ENCODE measurements at regions not wholly inside any gene's neighbourhood (a gene's known extent, or its start where the extent isn't known, plus 50 kb on each side); places are given as distances from the start of the nearest gene placed in this dataset.

GRCh38 chr1:47521034-47521881 lies 83.4 kb downstream of the FOXD2 start:
- ChIA-PET CTCF (interaction anchor here (1.4 to 2.1 kb wide), 3 partner anchors 8 to 184 kb away, joined by 3 to 7 read pairs (median 6); partner anchors contain the start of gene FOXD2), POLR2A (no interaction called here)
- DNase-seq (ENCODE audit: extremely low spot score): no peak
- TF ChIP-seq, protein P1, sequence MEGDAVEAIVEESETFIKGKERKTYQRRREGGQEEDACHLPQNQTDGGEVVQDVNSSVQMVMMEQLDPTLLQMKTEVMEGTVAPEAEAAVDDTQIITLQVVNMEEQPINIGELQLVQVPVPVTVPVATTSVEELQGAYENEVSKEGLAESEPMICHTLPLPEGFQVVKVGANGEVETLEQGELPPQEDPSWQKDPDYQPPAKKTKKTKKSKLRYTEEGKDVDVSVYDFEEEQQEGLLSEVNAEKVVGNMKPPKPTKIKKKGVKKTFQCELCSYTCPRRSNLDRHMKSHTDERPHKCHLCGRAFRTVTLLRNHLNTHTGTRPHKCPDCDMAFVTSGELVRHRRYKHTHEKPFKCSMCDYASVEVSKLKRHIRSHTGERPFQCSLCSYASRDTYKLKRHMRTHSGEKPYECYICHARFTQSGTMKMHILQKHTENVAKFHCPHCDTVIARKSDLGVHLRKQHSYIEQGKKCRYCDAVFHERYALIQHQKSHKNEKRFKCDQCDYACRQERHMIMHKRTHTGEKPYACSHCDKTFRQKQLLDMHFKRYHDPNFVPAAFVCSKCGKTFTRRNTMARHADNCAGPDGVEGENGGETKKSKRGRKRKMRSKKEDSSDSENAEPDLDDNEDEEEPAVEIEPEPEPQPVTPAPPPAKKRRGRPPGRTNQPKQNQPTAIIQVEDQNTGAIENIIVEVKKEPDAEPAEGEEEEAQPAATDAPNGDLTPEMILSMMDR (IDR thresholded peaks at IDR 0.05; ENCODE audit: control extremely low read depth, extremely low read depth, low read depth, missing control alignments): no peak

DNA sequence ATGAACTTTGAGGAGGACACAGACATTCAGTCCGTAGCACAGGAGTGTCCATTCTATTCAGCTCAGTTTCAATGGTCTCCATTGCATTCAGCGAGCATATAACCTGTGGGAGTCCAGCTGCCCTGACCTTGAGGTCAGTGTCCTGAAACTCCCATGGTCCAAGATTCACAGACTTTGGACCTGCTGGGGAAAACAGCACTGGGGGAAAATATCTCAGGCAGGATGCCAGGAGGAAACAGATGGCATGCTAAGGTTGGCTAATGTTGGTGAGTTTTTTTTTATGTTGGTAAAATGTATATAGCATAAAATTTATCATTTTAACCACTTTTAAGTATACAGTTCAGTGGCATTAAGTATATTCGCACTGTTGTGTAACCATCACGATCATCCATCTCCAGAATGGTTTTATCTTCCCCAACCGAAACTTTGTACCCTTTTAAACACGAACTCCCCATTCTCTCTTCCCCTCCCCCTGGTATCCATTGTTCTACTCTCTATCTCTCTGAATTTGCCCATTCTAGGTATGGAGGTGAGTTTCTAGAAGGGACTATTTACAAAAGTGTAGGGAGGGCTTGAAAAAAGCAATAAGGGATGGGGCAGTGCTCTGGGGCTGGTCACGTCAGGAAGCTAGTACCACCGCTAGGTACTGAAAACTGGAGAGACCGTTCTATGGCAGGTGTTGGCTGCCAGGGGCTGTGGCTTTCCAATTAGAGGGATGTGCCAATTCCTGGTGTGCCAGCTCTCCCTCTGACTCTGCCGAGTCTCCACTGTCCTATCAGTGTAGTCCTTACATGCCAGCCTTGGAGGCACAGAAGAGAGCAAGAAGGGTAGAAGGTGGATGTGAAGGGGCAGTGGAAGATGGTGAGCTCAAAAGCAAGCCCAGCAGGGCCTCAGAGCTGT lies 85.3 kb downstream of the FOXD2 start:
- DNase-seq (ENCODE audit: extremely low spot score): no peak
- TF ChIP-seq, protein P1 (IDR thresholded peaks at IDR 0.05; ENCODE audit: control extremely low read depth, extremely low read depth, low read depth, missing control alignments): no peak
- ChIA-PET CTCF (interaction anchor here (1.4 kb wide), 1 partner anchor 182 kb away, joined by 3 read pairs; no protein-coding TSS in a partner anchor), POLR2A (no interaction called here)

DNA sequence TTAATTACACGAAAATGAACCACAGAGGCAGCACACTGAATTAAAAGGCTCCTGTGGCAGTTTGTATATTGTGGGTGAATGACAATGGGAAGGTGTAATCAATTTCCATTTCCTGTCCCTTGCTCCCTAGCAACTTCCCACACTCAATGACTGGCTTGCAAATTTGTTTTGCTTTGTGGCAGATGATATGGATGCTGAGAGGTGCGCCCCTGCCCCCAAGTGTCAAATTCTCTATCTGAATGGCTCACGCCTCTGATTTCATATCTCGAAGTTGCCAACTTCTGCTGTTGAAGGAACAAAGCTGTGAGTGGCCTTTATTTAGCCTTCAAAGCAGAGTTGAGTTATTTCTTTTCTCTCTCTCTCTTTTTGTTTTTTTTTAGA lies 86.0 kb downstream of the FOXD2 start:
- TF ChIP-seq, protein P1 (IDR thresholded peaks at IDR 0.05; ENCODE audit: control extremely low read depth, extremely low read depth, low read depth, missing control alignments): no peak
- POLR2A ChIA-PET: no interaction called here
- CTCF ChIA-PET: no interaction called here
- no peak for DNase-seq (ENCODE audit: extremely low spot score)

- TF ChIP-seq, protein P1 (IDR thresholded peaks at IDR 0.05; ENCODE audit: control extremely low read depth, extremely low read depth, low read depth, missing control alignments): no peak
- POLR2A ChIA-PET: no interaction called here
- DNase-seq (ENCODE audit: extremely low spot score): no peak
- CTCF ChIA-PET: no interaction called here
Observed at GRCh38 chr1:47524272-47524671, 86.4 kb downstream of the FOXD2 start.

- TF ChIP-seq, protein P1 (IDR thresholded peaks at IDR 0.05; ENCODE audit: control extremely low read depth, extremely low read depth, low read depth, missing control alignments): no peak
- no peak for DNase-seq (ENCODE audit: extremely low spot score)
- POLR2A ChIA-PET: no interaction called here
- CTCF ChIA-PET: interaction anchor here (1.1 kb wide), 1 partner anchor 184 kb away, joined by 3 read pairs; no protein-coding TSS in a partner anchor
Observed at GRCh38 chr1:47527653-47528272, 89.9 kb downstream of the FOXD2 start.

- TF ChIP-seq, protein P1 (IDR thresholded peaks at IDR 0.05; ENCODE audit: control extremely low read depth, extremely low read depth, low read depth, missing control alignments): no peak
- POLR2A ChIA-PET: no interaction called here
- CTCF ChIA-PET: interaction anchor here (0.7 to 2.6 kb wide), 4 partner anchors 10 to 48 kb away, joined by 3 to 7 read pairs (median 4); no protein-coding TSS in a partner anchor
- no peak for DNase-seq (ENCODE audit: extremely low spot score)
Observed at GRCh38 chr1:47529520-47530098, 91.8 kb downstream of the FOXD2 start.

Data from GM10248 (cell line).